ENCODE measurements at regions not wholly inside any gene's neighbourhood (a gene's known extent, or its start where the extent isn't known, plus 50 kb on each side); places are given as distances from the start of the nearest gene placed in this dataset.

- intact Hi-C loops (cut with DNase I): no loop called here
- H3K4me3 ChIP-seq (replicated peaks in 1 of 3): no peak overlapping the region
- DNase-seq: no peak
- H3K27me3 ChIP-seq: no peaks in the 10 kb centered on the region
- no peak overlapping the region for H3K27ac ChIP-seq
- WGBS, 2 donors: 78 to 82% methylated on average over 4 of the region's 4 CpGs
- TF ChIP-seq CTCF (IDR thresholded peaks at IDR 0.05): no peak
- no peak for TF ChIP-seq POLR2A (IDR thresholded peaks at IDR 0.05)
- H3K36me3 ChIP-seq: no peaks in the 10 kb centered on the region
- no peaks in the 10 kb centered on the region for H3K9me3 ChIP-seq
- H3K4me1 ChIP-seq: peaks cover 0 to 10% of the 10 kb centered on the region in 2 donors
Measured at GRCh38 chr14:54169254-54169924, 212.8 kb upstream of the BMP4 start.

- Histone ChIP-seq H3K27ac (no peak overlapping the region), H3K4me3 (replicated peaks in 1 of 3) (no peak overlapping the region), H3K9me3 (no peaks in the 10 kb centered on the region), H3K27me3 (no peaks in the 10 kb centered on the region), H3K4me1 (peaks cover 0 to 18% of the 10 kb centered on the region in 2 donors), H3K36me3 (no peaks in the 10 kb centered on the region)
- intact Hi-C loops (cut with DNase I): loop anchor here (10.0 kb wide), 3 partner anchors 146 to 626 kb away; no protein-coding TSS in a partner anchor
- no peak for DNase-seq
- TF ChIP-seq CTCF (IDR thresholded peaks at IDR 0.05): no peak
- no peak for TF ChIP-seq POLR2A (IDR thresholded peaks at IDR 0.05)
Measured at GRCh38 chr14:54170301-54170700, 213.7 kb upstream of the BMP4 start.

- DNase-seq: no peak
- Histone ChIP-seq H3K36me3 (no peaks in the 10 kb centered on the region), H3K27ac (no peak overlapping the region), H3K9me3 (no peaks in the 10 kb centered on the region), H3K27me3 (no peaks in the 10 kb centered on the region), H3K4me1 (peaks cover 0 to 21% of the 10 kb centered on the region in 2 donors), H3K4me3 (replicated peaks in 1 of 3) (no peak overlapping the region)
- no peak for TF ChIP-seq CTCF (IDR thresholded peaks at IDR 0.05)
- no peak for TF ChIP-seq POLR2A (IDR thresholded peaks at IDR 0.05)
- intact Hi-C loops (cut with DNase I): loop anchor here (10.0 kb wide), 3 partner anchors 147 to 627 kb away; no protein-coding TSS in a partner anchor
- 64 to 81% methylated on average over 3 of the region's 3 CpGs for WGBS, 2 donors
Measured at GRCh38 chr14:54172114-54172513, 215.5 kb upstream of the BMP4 start.

DNA sequence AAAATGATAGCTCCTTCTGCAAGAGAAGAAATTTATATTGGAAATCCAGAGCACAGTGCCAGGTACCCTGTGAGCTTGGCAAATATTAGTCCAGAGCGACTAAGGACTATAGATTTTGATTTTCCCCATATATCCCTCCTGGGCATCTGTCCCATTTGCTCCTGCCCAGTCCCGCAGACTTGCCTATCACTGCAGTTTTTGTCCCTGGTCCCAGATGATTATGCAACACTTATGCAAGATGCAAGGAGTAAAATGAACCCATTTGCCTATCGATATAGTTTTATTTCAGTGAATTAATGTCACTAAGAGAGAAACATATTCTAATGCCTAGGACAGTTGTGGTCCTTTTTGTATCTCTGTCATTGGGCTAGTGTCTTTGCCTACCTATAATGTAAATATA, 215.9 kb upstream of the BMP4 start:
- no peaks in the 10 kb centered on the region for H3K27me3 ChIP-seq
- no peak overlapping the region for H3K4me3 ChIP-seq (replicated peaks in 1 of 3)
- intact Hi-C loops (cut with DNase I): loop anchor here (10.0 kb wide), 3 partner anchors 148 to 628 kb away; no protein-coding TSS in a partner anchor
- no peaks in the 10 kb centered on the region for H3K36me3 ChIP-seq
- peaks cover 0 to 21% of the 10 kb centered on the region in 2 donors for H3K4me1 ChIP-seq
- no peak for TF ChIP-seq CTCF (IDR thresholded peaks at IDR 0.05)
- TF ChIP-seq POLR2A (IDR thresholded peaks at IDR 0.05): no peak
- no peaks in the 10 kb centered on the region for H3K9me3 ChIP-seq
- no peak overlapping the region for H3K27ac ChIP-seq
- DNase-seq: no peak
- 86 to 90% methylated on average over 3 of the region's 3 CpGs for WGBS, 2 donors

GRCh38 chr14:54173802-54174201, 217.2 kb upstream of the BMP4 start:
- Histone ChIP-seq H3K27ac (no peak overlapping the region), H3K4me3 (replicated peaks in 1 of 3) (no peak overlapping the region), H3K4me1 (peaks cover 0 to 31% of the 10 kb centered on the region in 2 donors), H3K27me3 (no peaks in the 10 kb centered on the region), H3K36me3 (no peaks in the 10 kb centered on the region), H3K9me3 (no peaks in the 10 kb centered on the region)
- 64 to 70% methylated on average over 2 of the region's 2 CpGs for WGBS, 2 donors
- no peak for DNase-seq
- TF ChIP-seq POLR2A (IDR thresholded peaks at IDR 0.05) (no peak), CTCF (IDR thresholded peaks at IDR 0.05) (no peak)
- intact Hi-C loops (cut with DNase I): loop anchor here (10.0 kb wide), 3 partner anchors 149 to 629 kb away; no protein-coding TSS in a partner anchor
